ENCODE measurements at regions not wholly inside any gene's neighbourhood (a gene's known extent, or its start where the extent isn't known, plus 50 kb on each side); places are given as distances from the start of the nearest gene placed in this dataset.

- no peak for TF ChIP-seq CTCF (conservative IDR thresholded peaks at IDR 0.05; ENCODE audit: low read depth, low read length)
- TF ChIP-seq EZH2 (IDR thresholded peaks at IDR 0.05; ENCODE audit: borderline replicate concordance, low read depth, low read length, poor library complexity, severe bottlenecking), result no peak
Observed at GRCh38 chr14:42854061-42854460, 1247.4 kb downstream of the LRFN5 start.
